HepG2 (cell line): ENCODE measurements at regions not wholly inside any gene's neighbourhood (a gene's known extent, or its start where the extent isn't known, plus 50 kb on each side); places are given as distances from the start of the nearest gene placed in this dataset.

ENCODE experiments used
- ATAC-seq: fragments of 200-7000 bp; cut with Tn5 transposase; 3 replicates; pipeline ENCODE4 v1.9.1; 2020; ENCODE audit warnings: mild to moderate bottlenecking, moderate library complexity
- BruUV-seq: library from RNA; stranded (reverse); fragments of 400-500 nt; replicated peaks from 2 replicates; lab custom pipeline; 2021; lab: Mats Ljungman, UMichigan
- CTCF ChIA-PET: fragments of 300-600 bp; formaldehyde crosslinking; extraction: SDS; loops from one replicate; lab custom pipeline; 2021; ENCODE audit warnings: low total read pairs, inconsistent platforms, low intra/inter-chr PET ratio; lab: Yijun Ruan, JAX
- POLR2A ChIA-PET: fragments of 350-600 bp; sonication (Branson Sonifier 250); formaldehyde crosslinking; loops from one replicate; lab custom pipeline; 2020; ENCODE audit warnings: antibody characterized with exemption, inconsistent platforms; lab: Yijun Ruan, JAX
- DNase-seq: peaks from one replicate; pipeline ENCODE4 v3.0.0-alpha.2; 2015; ENCODE audit warnings: low spot score
- FAIRE-seq: peaks from 3 replicates; lab custom pipeline; 2011; peaks lifted over from hg19 to GRCh38; lab: Jason Lieb, UNC
- H2AFZ ChIP-seq: one replicate; pipeline ENCODE4 v1.6.1; 2011; ENCODE audit warnings: low read length, inconsistent platforms
- H3K27ac ChIP-seq: fragments of 300-600 bp; 3 replicates; pipeline ENCODE4 v1.8.0; 2011; ENCODE audit warnings: mixed run types, mild to moderate bottlenecking, mixed read lengths, low read length, inconsistent platforms; ENCODE audit not compliant: insufficient read depth; ENCODE audit errors: extremely low read length
- H3K27me3 ChIP-seq, 2 experiments: fragments of 200-600 bp in 1 of 2; 2 replicates in 1 of 2; 3 replicates in 1 of 2; pipeline versions ENCODE4 v1.6.0 to v1.8.0; 2011; ENCODE audit warnings: low read length in 2 of 2, mild to moderate bottlenecking in 2 of 2, moderate library complexity in 2 of 2, inconsistent platforms in 1 of 2; ENCODE audit not compliant: insufficient read depth in 2 of 2, control insufficient read depth in 1 of 2
- H3K36me3 ChIP-seq, 2 experiments: fragments of 200-600 bp in 1 of 2; replicated peaks in 1 of 2; 2 replicates in 1 of 2; 3 replicates in 1 of 2; pipeline versions ENCODE4 v1.5.1 to v1.8.0; 2011; ENCODE audit warnings: low read length in 2 of 2, inconsistent platforms in 1 of 2; ENCODE audit not compliant: insufficient read depth in 2 of 2, control insufficient read depth in 1 of 2
- H3K4me1 ChIP-seq: 2 replicates; pipeline ENCODE4 v1.5.1; 2012; ENCODE audit warnings: low read length, inconsistent platforms; ENCODE audit not compliant: insufficient read depth
- H3K4me2 ChIP-seq: 2 replicates; pipeline ENCODE4 v1.6.0; 2011; ENCODE audit warnings: low read depth, low read length, inconsistent platforms
- H3K4me3 ChIP-seq, 3 experiments: fragments of 200-600 bp in 1 of 3; sonication (generic), shearing (Covaris generic) in 1 of 3; replicated peaks in 1 of 3; 2 replicates each; pipeline ENCODE4 v1.5.1; 2011 to 2016; ENCODE audit warnings: low read length in 3 of 3, inconsistent platforms in 2 of 3, low read depth in 2 of 3, mild to moderate bottlenecking in 2 of 3, control low read depth in 1 of 3, mixed read lengths in 1 of 3; ENCODE audit not compliant: insufficient read depth in 1 of 3
- H3K79me2 ChIP-seq: one replicate; pipeline ENCODE4 v1.6.1; 2011; ENCODE audit warnings: low read length, inconsistent platforms; ENCODE audit not compliant: insufficient read depth
- H3K9ac ChIP-seq: 2 replicates; pipeline ENCODE4 v1.6.0; 2011; ENCODE audit warnings: mild to moderate bottlenecking, low read depth, low read length, inconsistent platforms; ENCODE audit not compliant: insufficient read depth
- H3K9me3 ChIP-seq: 2 replicates; pipeline ENCODE4 v1.5.1; 2012; ENCODE audit warnings: mild to moderate bottlenecking, low read length
- H4K20me1 ChIP-seq: 2 replicates; pipeline ENCODE4 v1.6.0; 2011; ENCODE audit warnings: inconsistent platforms, mild to moderate bottlenecking, low read length, moderate library complexity; ENCODE audit not compliant: insufficient read depth
- ATAD3A ChIP-seq: sonication (generic); formaldehyde crosslinking; IDR thresholded peaks from 2 replicates; pipeline ENCODE4 v1.4.0; 2020; ENCODE audit warnings: missing genetic modification reagents
- HMG20A ChIP-seq: IDR thresholded peaks from 2 replicates; pipeline ENCODE4 v1.6.1; 2016; ENCODE audit warnings: borderline replicate concordance
- JUN ChIP-seq: sonication (generic); formaldehyde crosslinking; IDR thresholded peaks from 2 replicates; pipeline ENCODE4 v1.4.0; 2020; ENCODE audit warnings: mild to moderate bottlenecking, missing genetic modification reagents
- MAFG ChIP-seq: sonication (generic); formaldehyde crosslinking; IDR thresholded peaks from 2 replicates; pipeline ENCODE4 v1.5.1; 2020; ENCODE audit warnings: mild to moderate bottlenecking, missing genetic modification reagents
- MTF1 ChIP-seq: sonication (generic); formaldehyde crosslinking; IDR thresholded peaks from 2 replicates; pipeline ENCODE4 v1.5.0; 2020; ENCODE audit warnings: missing genetic modification reagents
- NCOA5 ChIP-seq: sonication (generic); formaldehyde crosslinking; IDR thresholded peaks from 2 replicates; pipeline ENCODE4 v1.4.0; 2020; ENCODE audit warnings: missing genetic modification reagents
- NFKB2 ChIP-seq: sonication (generic); formaldehyde crosslinking; IDR thresholded peaks from 2 replicates; pipeline ENCODE4 v1.4.0; 2020; ENCODE audit warnings: missing genetic modification reagents, borderline replicate concordance
- RARG ChIP-seq: sonication (generic); formaldehyde crosslinking; IDR thresholded peaks from 2 replicates; pipeline ENCODE4 v1.4.0; 2020; ENCODE audit warnings: low read depth, mild to moderate bottlenecking, missing genetic modification reagents
- in situ Hi-C: cut with HindIII; loops from 2 replicates; pipeline ENCODE4 v1.10.0; 2017; ENCODE audit warnings: low pct_unique_long_range_greater_than_20kb; ENCODE audit not compliant: extremely low pct_ligation_motif_present
- intact Hi-C: fragments of 100-400 bp; cut with micrococcal nuclease; formaldehyde crosslinking; loops from one replicate; pipeline ENCODE4 v1.10.0; 2022; ENCODE audit not compliant: unreplicated experiment
- TF ChIP-seq, protein P1 (sequence below): sonication (generic); formaldehyde crosslinking; IDR thresholded peaks from 2 replicates; pipeline ENCODE4 v1.4.0; 2020; ENCODE audit warnings: missing genetic modification reagents, borderline replicate concordance
- TF ChIP-seq, protein P2 (sequence below), 2 experiments: sonication (generic) in 1 of 2; formaldehyde crosslinking in 1 of 2; IDR thresholded peaks; 2 replicates each; pipeline versions ENCODE4 v1.4.0 to v1.6.1; 2016 to 2020; ENCODE audit warnings: borderline replicate concordance in 1 of 2, low read depth in 1 of 2, mild to moderate bottlenecking in 1 of 2, missing genetic modification reagents in 1 of 2
- TF ChIP-seq, protein P3 (sequence below): sonication (generic); formaldehyde crosslinking; IDR thresholded peaks from 2 replicates; pipeline ENCODE4 v1.4.0; 2020; ENCODE audit warnings: mild to moderate bottlenecking, missing genetic modification reagents
- TF ChIP-seq, protein P4 (sequence below): sonication (generic); formaldehyde crosslinking; IDR thresholded peaks from 2 replicates; pipeline ENCODE4 v1.4.0; 2020; ENCODE audit warnings: mild to moderate bottlenecking, low read depth, missing genetic modification reagents

DNA sequence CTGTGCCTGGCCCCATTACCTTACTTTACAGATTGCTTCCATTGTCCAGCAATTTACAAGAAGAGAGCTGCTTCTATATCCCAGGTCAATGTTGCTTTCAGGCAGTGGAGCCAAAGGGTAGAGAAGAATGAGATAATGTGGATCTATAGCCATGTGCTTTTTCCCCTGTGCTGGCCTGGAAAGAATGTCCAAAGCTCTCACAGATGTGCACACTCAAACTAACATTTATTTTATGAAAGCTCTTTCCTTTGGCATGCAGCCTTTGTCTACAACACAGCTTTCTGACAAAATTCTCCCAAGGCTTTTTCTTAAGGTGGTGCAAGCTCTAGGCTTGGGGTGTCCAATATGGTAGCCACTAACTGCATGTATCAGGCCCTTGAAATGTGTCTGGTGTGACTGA is 217.3 kb downstream of the LRRC70 start:
- H3K4me1 ChIP-seq, result no peaks in the 10 kb centered on the region
- FAIRE-seq, result no peak
- DNase-seq, result no peak
- in situ Hi-C loops, result no loop called here
- CTCF ChIA-PET, result no interaction called here
- H3K9me3 ChIP-seq, result no peaks in the 10 kb centered on the region; the same call in 1 of the 2 replicates
- H3K27ac ChIP-seq, result no peak overlapping the region
- no TSS peak for BruUV-seq
- no peaks in the 10 kb centered on the region for H4K20me1 ChIP-seq
- intact Hi-C loops, result no loop called here
- no peak overlapping the region for H3K4me3 ChIP-seq
- no peak for ATAC-seq
- no peaks in the 10 kb centered on the region for H3K27me3 ChIP-seq
- no peak overlapping the region for H3K9ac ChIP-seq
- H3K36me3 ChIP-seq, result no peaks in the 10 kb centered on the region
- no peaks in the 10 kb centered on the region for H3K79me2 ChIP-seq
- TF ChIP-seq NFKB2 (CRISPR knock-in tag), result no peak
- no peak for TF ChIP-seq HMG20A (CRISPR knock-in tag)
- no peak for TF ChIP-seq MTF1 (CRISPR knock-in tag)
- TF ChIP-seq NCOA5 (CRISPR knock-in tag), result no peak
- no peak for TF ChIP-seq JUN (CRISPR knock-in tag)
- no peak for TF ChIP-seq RARG
- TF ChIP-seq, protein P1, sequence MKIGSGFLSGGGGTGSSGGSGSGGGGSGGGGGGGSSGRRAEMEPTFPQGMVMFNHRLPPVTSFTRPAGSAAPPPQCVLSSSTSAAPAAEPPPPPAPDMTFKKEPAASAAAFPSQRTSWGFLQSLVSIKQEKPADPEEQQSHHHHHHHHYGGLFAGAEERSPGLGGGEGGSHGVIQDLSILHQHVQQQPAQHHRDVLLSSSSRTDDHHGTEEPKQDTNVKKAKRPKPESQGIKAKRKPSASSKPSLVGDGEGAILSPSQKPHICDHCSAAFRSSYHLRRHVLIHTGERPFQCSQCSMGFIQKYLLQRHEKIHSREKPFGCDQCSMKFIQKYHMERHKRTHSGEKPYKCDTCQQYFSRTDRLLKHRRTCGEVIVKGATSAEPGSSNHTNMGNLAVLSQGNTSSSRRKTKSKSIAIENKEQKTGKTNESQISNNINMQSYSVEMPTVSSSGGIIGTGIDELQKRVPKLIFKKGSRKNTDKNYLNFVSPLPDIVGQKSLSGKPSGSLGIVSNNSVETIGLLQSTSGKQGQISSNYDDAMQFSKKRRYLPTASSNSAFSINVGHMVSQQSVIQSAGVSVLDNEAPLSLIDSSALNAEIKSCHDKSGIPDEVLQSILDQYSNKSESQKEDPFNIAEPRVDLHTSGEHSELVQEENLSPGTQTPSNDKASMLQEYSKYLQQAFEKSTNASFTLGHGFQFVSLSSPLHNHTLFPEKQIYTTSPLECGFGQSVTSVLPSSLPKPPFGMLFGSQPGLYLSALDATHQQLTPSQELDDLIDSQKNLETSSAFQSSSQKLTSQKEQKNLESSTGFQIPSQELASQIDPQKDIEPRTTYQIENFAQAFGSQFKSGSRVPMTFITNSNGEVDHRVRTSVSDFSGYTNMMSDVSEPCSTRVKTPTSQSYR (CRISPR knock-in tag), result no peak
- TF ChIP-seq ATAD3A (CRISPR knock-in tag), result no peak
- TF ChIP-seq, protein P2, sequence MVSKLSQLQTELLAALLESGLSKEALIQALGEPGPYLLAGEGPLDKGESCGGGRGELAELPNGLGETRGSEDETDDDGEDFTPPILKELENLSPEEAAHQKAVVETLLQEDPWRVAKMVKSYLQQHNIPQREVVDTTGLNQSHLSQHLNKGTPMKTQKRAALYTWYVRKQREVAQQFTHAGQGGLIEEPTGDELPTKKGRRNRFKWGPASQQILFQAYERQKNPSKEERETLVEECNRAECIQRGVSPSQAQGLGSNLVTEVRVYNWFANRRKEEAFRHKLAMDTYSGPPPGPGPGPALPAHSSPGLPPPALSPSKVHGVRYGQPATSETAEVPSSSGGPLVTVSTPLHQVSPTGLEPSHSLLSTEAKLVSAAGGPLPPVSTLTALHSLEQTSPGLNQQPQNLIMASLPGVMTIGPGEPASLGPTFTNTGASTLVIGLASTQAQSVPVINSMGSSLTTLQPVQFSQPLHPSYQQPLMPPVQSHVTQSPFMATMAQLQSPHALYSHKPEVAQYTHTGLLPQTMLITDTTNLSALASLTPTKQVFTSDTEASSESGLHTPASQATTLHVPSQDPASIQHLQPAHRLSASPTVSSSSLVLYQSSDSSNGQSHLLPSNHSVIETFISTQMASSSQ (IDR thresholded peaks at IDR 0.05; ENCODE audit: low read depth), result no peak
- TF ChIP-seq, protein P2 (CRISPR knock-in tag; IDR thresholded peaks at IDR 0.05; ENCODE audit: borderline replicate concordance), result no peak
- TF ChIP-seq MAFG (CRISPR knock-in tag), result no peak
- TF ChIP-seq, protein P3, sequence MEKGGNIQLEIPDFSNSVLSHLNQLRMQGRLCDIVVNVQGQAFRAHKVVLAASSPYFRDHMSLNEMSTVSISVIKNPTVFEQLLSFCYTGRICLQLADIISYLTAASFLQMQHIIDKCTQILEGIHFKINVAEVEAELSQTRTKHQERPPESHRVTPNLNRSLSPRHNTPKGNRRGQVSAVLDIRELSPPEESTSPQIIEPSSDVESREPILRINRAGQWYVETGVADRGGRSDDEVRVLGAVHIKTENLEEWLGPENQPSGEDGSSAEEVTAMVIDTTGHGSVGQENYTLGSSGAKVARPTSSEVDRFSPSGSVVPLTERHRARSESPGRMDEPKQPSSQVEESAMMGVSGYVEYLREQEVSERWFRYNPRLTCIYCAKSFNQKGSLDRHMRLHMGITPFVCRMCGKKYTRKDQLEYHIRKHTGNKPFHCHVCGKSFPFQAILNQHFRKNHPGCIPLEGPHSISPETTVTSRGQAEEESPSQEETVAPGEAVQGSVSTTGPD (CRISPR knock-in tag), result no peak
- TF ChIP-seq, protein P4, sequence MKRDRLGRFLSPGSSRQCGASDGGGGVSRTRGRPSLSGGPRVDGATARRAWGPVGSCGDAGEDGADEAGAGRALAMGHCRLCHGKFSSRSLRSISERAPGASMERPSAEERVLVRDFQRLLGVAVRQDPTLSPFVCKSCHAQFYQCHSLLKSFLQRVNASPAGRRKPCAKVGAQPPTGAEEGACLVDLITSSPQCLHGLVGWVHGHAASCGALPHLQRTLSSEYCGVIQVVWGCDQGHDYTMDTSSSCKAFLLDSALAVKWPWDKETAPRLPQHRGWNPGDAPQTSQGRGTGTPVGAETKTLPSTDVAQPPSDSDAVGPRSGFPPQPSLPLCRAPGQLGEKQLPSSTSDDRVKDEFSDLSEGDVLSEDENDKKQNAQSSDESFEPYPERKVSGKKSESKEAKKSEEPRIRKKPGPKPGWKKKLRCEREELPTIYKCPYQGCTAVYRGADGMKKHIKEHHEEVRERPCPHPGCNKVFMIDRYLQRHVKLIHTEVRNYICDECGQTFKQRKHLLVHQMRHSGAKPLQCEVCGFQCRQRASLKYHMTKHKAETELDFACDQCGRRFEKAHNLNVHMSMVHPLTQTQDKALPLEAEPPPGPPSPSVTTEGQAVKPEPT, result no peak
- POLR2A ChIA-PET, result no interaction called here
- no peak overlapping the region for H3K4me2 ChIP-seq
- H2AFZ ChIP-seq, result no peak overlapping the region
